SK-N-DZ (cell line): ENCODE measurements at regions not wholly inside any gene's neighbourhood (a gene's known extent, or its start where the extent isn't known, plus 50 kb on each side); places are given as distances from the start of the nearest gene placed in this dataset.

ENCODE experiments used
- DNase-seq: peaks from one replicate; pipeline ENCODE4 v3.0.0-alpha.2; 2015; ENCODE audit warnings: low spot score
- small RNA-seq, 2 experiments: library from RNA; depleted of rRNA; stranded (forward); fragments of <200 nt; gene quantifications; one replicate each; pipeline ENCODE3, GENCODE V24; 2014

DNA sequence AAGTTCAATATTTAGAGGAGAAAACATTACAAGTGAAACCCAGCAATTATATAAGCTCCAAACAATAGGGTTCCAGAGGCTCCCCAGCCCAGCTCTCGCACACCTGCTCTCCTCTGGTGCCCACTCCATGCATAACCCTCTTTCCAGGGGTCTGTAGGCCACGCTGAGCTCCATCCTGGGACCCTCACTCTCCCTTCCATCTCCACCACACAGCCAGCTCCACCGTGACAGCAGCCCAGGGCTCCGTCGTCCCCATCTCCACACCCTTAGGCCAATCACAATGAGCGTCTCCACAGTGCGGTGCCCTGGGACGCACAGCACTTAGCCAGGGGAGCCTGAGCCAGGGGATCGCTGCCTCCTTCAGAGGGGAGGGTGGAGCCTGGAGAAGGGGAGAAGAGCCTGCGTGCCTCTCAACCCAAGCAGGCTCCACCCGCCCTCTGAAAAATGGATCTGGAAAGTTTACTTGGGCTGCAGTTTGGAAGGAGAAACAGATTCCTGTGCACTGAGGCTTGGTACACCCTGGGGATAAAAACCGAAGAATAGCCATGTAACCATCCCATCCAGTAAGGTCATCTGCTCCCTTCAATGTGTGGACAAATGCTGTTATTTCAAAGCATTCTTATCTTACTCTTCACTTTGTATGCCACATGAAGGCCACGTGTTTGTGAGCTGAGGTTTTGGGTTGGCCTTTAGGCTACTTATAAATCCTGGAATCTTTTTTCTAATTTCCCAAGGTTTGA is 72.4 kb upstream of the GGTLC1 start:
- no peak for DNase-seq

DNA sequence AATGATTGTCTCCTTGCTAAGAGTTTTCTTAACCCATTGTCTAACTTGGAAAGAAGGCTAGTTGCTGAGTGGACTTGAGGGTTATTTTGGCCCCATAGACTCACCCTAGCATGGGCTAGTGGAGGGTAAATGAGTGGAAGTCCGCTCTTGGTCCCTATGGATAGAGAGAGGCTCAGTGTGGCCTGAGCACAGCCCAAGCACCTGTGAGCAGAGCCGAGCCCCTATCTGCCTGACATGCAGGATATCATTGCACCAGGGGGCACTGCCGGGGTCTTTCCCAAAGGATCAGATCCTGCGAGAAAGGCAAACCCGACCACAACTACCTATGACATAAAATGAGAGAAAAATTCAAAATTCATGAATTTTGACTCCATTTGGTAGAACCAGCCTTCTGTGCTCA is 70.6 kb upstream of the GGTLC1 start:
- DNase-seq: no peak

DNA sequence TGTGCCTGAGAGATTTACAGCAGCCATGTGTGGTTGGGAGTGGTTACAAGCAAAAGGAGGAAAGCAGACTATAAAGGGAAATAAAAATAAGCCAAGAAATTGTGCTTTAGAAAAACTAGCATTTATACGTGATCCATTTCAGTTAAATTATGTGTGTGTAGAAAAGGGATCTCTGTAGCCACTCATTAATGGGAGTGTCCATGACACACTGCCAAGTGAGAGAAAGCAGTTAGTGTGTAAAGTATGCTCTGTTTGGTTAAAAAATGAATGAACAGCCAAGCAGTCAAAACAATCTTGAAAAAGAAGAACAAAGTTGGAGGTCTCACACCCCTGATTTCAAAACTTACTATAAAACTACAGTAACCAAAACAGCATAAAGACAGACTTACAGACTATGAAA is 67.9 kb upstream of the GGTLC1 start:
- DNase-seq: no peak

DNA sequence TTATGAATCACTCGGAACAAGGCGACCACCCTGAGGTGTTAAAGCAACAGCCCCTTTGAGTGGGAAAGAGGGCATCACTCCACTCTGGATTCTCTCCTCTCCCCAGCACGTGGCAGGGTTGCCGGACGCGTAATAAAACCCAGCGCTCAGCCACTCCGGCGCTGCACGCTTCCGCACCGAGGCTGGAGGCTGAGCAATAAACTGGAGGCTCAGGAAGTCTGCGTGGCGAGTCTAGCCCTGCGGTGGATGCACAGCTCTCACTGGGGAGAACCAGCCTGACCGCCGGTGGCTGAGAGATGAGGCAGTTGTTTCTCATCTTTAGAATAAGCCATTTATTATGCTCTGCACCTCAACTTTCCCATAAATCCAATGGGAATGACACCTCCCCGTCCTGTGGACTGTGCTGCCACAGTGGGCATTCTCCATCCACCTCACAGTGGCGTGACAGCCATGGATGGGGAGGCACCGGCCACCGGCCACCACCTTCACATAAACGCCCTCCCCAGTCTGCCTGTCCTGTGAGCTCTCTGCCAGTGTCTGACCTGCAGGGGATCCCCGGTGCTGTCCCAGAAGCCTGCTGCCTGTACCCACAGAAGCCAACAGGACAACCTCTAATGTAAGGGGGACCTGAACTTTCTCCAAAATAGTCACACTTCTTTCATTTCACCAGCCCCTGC is 64.2 kb upstream of the GGTLC1 start:
- DNase-seq: no peak

DNA sequence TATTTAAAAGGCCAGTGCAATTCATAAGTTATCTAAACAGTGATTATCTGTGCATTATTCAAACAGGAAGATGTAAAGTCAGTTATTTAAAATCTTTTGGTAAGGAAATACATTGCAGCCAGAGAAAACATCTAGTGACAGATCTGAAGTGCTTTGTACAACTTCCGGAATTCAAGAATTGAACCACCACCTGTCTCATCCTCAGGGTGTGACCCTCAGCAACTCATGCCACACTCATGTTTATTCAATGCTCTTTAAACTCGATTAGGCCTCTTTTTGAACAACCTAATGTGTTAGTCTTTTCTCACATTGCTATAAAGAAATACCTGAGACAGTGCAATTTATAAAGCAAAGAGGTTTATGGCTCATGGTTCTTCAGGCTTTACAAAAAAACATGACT is 62.6 kb upstream of the GGTLC1 start:
- DNase-seq: no peak

DNA sequence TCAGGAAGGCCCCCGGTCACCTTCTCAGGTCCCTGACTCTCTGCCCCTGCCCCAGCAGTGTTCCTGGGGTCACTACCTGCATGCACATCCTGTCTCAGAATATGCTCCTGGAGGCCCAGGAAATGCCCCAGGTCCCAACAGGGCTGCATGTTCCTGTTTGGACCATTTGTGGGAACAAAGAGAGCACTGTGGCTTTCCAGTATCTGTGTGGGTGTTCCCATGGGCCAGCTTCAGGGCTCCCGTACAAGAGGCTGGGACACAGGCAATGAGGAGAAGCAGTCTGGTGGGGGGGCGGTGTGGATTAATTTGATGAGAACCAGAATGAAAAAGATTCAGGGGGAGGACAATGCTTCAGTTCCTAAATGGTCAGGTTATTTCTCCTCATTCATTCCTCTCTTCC is 61.5 kb upstream of the GGTLC1 start:
- DNase-seq: no peak

DNA sequence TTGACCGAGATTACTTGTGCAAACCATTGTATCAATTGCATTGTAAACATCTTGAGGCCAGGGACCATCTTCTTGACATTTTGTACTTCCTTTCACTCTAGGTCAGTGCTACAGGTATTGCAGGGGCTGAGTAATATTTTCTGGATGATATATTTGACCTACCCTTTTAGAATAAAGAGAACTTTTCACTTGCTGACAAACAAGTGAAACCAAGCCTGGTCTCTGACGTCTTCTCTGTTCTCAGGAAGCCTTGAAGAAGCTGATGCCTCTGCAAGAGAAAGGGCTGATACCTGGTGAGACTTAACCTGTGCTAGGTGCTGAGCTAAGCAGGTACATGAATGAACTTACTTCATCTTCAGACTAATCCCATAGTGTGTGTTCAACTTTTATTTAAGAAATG is 60.5 kb upstream of the GGTLC1 start:
- no peak for DNase-seq

DNA sequence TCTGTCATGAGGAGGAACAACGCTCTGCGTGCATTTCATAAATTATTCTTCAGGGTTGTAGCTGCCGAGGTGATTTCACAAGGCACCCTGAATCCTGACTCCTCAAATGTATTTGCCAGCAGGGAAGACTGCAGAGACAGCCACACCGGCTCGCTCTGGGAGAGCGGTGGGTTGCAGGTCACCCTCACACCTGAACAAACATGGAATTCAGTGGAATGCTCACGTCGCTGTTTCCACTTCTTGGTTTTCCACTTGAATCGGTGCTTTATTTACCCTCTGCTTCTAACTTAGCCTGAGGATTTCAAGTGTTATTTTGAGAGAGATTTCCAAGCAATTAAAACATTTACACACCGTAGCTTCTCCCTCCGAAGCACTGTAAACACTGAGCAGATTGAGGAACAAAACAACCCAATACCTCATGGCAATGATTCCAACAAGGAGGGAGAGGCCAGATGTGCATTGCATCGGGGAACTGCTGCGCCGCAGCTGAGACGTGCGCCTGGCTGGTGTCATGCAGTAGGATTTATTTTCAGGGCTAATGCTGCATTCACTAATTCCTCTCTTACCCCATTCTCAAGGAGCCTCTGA is 59.5 kb upstream of the GGTLC1 start:
- no peak for DNase-seq

DNA sequence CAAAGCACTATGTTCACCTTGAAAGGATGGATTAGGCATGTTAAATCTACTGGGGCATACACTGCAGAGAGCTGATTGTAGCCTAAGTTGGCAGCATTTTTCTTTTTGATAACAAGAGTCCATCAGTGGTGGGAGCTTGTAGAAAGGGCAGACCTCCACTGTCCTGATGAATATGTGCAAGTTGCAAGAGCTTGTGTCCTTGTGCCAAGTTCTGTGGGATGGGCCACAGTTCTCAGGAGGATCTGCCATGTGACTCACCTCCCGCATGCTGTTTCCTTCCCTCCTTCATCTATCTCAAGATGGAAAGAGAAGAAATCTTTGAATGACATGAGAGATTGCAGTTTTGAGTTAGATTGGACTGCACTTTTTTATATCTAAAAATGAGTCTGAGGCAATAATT is 58.3 kb upstream of the GGTLC1 start:
- DNase-seq: no peak

DNA sequence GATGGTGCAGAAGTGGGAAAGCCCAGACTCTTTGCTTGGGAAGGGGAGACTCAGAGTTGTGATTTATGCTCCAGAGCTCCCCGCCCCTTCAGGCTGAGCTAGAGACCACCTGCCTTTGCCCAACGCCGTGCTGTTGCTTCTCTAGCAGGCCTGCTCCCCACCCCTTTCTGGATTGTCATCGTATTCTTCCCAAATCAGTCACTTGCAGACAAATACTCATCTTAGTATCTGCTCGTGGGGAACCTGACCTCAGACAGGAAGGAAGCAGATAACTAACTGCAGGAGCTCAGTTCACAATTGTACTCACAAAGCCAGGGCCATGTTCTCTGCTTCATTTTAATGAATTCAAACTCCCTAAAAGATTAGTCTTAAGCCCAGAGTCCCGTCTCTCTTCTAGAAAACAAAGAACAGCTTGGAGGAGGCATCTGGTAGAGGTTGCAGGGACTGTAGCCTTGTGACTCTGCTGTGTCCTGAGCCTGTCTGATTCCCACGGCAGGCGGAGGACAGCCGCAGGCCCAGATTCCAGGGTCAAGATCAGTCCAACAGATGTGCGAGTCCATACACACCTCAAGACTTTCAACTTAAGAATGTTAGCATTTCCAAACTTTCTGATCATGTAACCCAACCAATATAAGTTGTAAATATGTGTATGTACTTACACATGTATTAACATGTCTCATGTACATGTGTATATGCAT is 57.2 kb upstream of the GGTLC1 start:
- DNase-seq: no peak

DNA sequence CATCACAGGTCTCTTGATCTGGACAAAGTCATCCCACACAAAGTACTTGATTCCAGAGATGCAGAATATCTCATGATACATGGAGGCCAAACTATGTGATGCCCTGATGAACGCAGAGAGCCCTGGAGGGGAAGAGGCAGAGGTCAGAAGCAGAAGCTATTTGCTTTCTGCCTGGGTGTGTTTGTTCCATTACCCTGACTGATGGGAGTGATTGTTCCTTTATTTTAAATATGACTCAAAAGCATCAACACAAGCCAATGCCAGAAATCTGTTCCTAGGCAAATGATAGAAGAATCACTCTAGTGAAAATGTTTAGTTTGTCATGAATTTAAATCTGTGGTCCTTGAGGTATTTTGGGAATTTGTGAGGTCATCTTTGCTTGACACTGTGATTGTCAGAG is 54.7 kb upstream of the GGTLC1 start:
- no peak for DNase-seq

DNA sequence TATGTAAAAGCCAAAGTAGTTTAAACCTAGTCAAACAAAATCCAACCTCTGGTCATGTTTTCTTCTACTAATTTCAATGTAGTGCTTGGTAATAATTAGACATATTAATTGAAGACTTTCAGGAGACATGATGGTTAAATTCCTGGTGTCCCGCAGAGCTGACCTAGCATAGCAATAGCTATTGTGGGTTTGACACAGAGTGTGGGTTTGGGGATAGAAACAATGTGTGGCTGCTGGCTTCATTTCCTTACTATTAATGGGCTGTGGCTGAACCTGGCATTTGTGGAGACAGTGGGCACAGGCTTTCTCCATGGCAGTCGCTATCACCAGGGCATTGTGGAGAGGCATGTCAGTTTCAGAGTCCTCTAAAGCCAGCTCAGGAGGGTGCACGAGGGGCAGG is 54.1 kb upstream of the GGTLC1 start:
- DNase-seq: no peak

DNA sequence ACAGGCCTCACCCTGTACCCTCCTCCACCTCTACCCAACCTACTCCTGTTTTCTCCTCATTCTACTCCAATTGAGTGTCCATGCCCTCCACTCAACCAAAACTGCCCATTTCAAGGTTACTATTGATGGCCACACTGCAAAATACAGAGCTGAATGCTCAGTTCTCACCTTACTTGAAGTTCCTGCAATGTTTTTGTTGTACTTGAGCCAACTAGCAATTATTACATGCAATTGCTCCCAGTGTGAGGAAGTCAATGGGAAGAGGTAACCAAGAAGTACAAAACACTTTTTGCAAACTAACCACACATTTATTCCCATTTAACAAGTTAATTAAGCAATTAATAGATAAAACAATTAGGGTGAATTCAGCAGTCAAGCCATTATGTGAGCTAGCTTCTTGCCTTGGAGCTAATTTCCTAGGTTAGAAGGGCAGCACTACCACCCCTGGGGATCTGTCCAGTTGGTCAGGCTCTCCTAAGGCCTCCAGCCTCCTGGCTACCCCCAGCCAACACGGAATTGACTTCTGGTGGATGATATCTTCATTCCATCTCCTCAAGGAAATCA is 52.4 kb upstream of the GGTLC1 start:
- no peak for DNase-seq

DNA sequence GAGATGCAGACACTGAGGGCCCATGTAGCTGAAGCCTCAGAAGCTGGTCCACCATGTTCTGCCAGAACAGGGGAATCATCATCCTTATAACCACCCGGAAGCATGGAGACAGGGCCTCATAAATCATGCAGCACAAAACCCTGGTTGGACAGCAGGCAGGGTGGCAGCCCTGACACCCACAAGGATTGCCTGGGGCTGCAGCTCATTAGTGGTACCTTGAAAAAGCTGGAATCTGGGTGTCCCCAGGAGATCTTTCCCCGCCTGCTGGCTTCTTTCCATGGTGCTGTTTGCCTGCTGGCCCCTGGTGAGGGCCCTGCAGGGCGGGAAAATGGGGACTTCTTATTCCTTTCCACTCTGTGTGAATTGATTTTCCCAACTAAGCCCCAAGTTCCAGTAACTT is 50.6 kb upstream of the GGTLC1 start:
- DNase-seq: no peak

Small RNAs in the stretch of these regions (small RNA-seq; reads per million reads assigned to genes)
- gene RNU1-23P: 0 to 0.04 reads per million in 2 experiments
